HFF-Myc (cell line): ENCODE measurements at regions not wholly inside any gene's neighbourhood (a gene's known extent, or its start where the extent isn't known, plus 50 kb on each side); places are given as distances from the start of the nearest gene placed in this dataset.

Source experiments
- DNase-seq: peaks from one replicate; pipeline ENCODE4 v3.0.0-alpha.2; 2011; ENCODE audit warnings: low read depth; ENCODE audit errors: extremely low read depth
- H3K4me3 ChIP-seq: replicated peaks from 2 replicates; pipeline ENCODE4 v1.5.1; 2011; ENCODE audit warnings: low read depth, mild to moderate bottlenecking, control low read depth, low read length
- TF ChIP-seq, protein P1 (sequence below): IDR thresholded peaks from 2 replicates; pipeline ENCODE4 v1.5.1; 2012; ENCODE audit warnings: mild to moderate bottlenecking, low read depth, low read length, control low read depth; ENCODE audit errors: missing control alignments

- TF ChIP-seq, protein P1, sequence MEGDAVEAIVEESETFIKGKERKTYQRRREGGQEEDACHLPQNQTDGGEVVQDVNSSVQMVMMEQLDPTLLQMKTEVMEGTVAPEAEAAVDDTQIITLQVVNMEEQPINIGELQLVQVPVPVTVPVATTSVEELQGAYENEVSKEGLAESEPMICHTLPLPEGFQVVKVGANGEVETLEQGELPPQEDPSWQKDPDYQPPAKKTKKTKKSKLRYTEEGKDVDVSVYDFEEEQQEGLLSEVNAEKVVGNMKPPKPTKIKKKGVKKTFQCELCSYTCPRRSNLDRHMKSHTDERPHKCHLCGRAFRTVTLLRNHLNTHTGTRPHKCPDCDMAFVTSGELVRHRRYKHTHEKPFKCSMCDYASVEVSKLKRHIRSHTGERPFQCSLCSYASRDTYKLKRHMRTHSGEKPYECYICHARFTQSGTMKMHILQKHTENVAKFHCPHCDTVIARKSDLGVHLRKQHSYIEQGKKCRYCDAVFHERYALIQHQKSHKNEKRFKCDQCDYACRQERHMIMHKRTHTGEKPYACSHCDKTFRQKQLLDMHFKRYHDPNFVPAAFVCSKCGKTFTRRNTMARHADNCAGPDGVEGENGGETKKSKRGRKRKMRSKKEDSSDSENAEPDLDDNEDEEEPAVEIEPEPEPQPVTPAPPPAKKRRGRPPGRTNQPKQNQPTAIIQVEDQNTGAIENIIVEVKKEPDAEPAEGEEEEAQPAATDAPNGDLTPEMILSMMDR = no peak
- H3K4me3 ChIP-seq = no peak overlapping the region
- DNase-seq = no peak
Observed at GRCh38 chr5:5037674-5038073, 102.5 kb upstream of the ADAMTS16 start.

GRCh38 chr5:5039918-5040317 is 100.2 kb upstream of the ADAMTS16 start:
- H3K4me3 ChIP-seq = no peak overlapping the region
- DNase-seq = no peak
- TF ChIP-seq, protein P1 = no peak

GRCh38 chr5:5040712-5041111 is 99.4 kb upstream of the ADAMTS16 start:
- TF ChIP-seq, protein P1 = no peak
- H3K4me3 ChIP-seq = no peak overlapping the region
- no peak for DNase-seq

- H3K4me3 ChIP-seq = no peak overlapping the region
- DNase-seq = no peak
- TF ChIP-seq, protein P1 = no peak
Observed at GRCh38 chr5:5042806-5043205, 97.3 kb upstream of the ADAMTS16 start.

GRCh38 chr5:5043346-5043745 is 96.8 kb upstream of the ADAMTS16 start:
- DNase-seq = no peak
- TF ChIP-seq, protein P1 = no peak
- H3K4me3 ChIP-seq = no peak overlapping the region

DNA sequence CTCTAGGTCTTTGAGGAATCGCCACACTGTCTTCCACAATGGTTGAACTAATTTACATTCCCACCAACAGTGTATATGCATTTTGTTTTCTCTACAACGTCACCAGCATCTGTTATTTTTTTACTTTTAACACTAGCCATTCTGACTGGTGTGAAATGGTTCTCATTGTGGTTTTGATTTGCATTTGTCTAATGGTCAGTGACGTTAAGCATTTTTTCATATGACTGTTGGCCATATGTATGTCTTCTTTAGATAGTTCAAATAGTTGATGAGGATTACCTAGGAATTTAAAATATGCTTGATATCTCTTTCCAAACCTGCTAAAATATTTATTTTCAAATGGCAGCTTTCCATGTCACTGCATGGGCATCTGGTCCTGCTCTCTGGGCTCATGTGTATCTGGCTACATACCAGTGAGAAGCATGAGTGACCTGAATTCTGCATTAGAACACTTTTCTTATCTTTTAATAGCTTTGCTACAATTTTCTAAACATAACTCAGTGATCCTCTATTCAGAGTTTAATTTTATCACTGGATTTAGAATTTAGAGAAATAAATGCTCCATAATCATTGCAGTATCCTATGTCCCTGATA is 95.8 kb upstream of the ADAMTS16 start:
- DNase-seq = no peak
- TF ChIP-seq, protein P1 = no peak

More for the DNA sequence above, 95.8 kb upstream of the ADAMTS16 start:
- no peak overlapping the region for H3K4me3 ChIP-seq
